ENCODE measurements at regions not wholly inside any gene's neighbourhood (a gene's known extent, or its start where the extent isn't known, plus 50 kb on each side); places are given as distances from the start of the nearest gene placed in this dataset.

DNA sequence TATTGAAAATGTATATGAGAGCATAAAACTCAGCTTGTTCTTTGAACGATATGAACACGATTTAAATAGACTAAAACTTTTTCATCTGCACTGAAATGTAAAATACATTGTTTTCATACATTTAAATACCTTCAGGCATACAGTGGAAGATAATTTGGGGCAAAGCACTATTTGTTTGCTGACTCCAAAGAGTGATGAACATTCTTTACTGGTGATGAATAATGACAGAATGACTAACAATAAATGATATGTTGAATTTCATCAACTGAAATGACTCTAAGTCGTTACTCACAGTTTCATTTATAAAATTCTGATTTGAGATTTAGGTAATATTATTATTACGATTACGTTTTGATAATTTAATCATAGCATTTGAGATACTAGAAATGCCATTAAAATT, 1160.1 kb downstream of the NLGN4X start:
- no peak for ATAC-seq

DNA sequence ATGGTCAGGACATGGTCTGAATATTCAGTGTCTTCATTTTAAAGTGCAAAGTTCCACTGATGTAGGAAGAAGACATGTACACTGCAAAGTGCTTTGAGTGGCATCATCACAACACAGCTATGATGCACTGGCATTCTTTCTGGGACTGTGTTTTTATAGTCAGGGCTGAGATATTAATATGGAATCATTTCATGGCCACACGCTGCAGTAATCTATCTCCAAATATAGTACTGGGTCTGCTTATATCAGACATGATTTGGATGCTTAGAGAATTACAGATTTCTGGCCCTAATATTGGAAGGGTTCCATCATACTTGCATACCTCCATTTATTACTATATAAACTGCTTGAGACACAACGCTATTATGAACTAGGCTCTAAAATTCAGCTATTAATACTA, 1170.9 kb downstream of the NLGN4X start:
- ATAC-seq: no peak

GRCh38 chrX:5054852-5055251, 1173.8 kb downstream of the NLGN4X start:
- no peak for ATAC-seq

- ATAC-seq: no peak
Observed at GRCh38 chrX:5051831-5052491, 1176.7 kb downstream of the NLGN4X start.

DNA sequence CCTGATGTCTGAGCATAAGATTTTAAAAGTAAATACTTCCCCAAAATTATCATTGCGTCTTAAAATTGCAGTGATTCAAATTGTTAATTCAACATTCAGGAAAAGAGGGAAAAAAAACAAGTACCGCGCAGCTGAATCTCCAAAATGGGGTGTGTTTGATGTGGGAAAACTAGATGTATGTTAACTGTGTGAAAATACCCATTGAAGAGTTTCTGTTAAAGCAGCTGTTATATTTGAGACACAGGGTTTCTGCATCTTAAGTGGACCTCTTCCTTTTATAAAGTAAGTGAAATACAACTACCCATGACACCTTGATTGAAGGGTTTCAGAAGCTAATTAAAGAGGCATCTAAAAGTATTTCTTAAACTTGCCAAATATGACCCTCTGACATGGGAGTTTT, 1186.1 kb downstream of the NLGN4X start:
- ATAC-seq: no peak

GRCh38 chrX:5031792-5032191, 1196.9 kb downstream of the NLGN4X start:
- no peak for ATAC-seq

DNA sequence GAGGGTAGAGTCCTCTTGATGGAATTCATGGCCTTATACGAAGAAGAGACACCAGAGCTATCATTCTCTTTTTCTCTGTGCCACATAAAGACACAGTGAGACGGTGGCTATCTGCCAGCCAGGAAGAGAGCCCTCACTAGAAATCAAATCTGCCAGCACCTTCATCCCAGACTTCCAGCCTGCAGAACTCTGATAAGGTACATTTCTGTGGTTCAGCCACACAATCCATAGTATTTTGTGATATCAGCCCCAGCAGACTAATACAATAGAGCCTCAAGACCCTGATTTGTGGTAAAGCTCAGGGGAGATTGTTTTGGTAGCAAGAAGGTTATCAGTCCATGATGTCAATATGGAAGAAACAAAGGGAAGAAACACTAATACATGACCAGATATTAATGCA, 1213.2 kb downstream of the NLGN4X start:
- no peak for ATAC-seq

DNA sequence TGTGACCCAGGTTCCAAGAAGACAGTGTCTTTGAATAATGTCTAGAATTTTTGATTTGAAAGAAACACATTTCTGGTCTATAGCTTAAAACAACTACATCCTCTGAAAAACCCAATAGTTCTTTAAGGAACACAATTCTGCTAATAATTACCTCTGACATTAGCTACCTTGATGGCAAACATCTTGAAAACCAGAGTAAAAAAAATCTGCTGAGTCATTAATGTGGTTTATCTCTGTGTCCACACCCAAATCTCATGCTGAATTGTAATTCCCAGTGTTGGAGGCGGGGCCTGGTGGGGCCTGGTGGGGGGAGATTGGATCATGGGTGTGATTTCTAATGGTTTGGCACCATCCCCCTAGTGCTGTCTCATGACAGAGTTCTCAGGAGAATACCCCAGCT, 1233.8 kb downstream of the NLGN4X start:
- ATAC-seq: no peak

DNA sequence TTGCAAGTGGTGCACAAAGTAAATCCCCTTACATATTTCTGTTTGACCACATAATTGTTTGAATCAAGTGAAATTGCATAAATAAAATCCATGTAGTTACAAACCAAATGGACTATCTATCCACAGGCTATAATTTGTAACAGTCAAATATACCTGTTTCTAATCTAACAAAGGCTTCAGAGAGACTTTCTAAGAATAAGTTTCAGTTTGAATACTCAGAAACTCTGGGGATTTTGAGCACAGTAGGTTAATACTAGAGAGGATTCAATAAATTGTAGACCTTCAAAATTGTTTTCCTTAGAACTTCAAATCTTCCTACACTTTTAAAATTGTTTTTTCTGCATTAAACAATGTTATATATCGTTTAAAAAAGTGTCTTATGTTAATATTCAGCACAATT, 1250.1 kb downstream of the NLGN4X start:
- ATAC-seq: no peak

- no peak for ATAC-seq
Observed at GRCh38 chrX:4971646-4972045, 1257.0 kb downstream of the NLGN4X start.

- no peak for ATAC-seq
Observed at GRCh38 chrX:4964112-4964511, 1250.7 kb upstream of the PRKX start.

DNA sequence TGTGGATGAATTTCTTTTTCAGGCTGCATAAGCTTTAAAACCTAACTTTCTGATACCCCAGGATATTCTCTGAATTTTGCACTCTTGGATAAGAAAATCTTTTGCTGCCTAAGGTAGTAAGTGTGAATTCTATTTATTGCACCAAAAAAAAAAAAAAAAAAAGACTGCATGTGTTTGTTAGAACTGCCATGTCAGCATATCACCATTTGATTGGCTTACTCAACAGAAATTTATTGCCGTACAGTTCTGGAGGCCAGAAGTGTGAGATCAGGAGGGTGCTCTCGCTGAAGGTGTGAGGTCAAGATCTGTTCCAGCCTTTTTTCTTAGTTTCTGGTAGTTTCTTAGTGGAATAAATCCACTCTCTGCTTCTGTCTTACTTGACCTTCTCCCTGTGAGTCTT, 1250.0 kb upstream of the PRKX start:
- no peak for ATAC-seq

DNA sequence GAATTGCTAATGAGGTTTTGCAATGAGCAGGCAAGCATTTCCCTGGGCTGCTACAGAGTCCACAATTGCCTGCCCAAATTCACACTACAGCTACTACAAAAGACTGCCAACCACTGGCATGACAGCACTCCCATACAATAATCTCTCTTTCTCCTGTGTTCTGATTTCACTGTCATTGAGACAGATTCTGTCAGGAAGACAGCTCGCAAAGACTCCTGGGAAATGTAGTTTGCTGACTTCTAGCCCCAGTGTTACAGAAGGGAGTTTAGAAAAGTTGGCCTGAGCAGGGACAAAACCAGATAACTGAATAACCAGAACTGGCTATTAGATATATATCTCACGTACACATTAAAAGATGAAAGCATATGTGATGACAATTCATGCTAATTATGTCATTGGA, 1231.3 kb upstream of the PRKX start:
- no peak for ATAC-seq

GRCh38 chrX:4936315-4936714, 1222.9 kb upstream of the PRKX start:
- ATAC-seq: no peak

DNA sequence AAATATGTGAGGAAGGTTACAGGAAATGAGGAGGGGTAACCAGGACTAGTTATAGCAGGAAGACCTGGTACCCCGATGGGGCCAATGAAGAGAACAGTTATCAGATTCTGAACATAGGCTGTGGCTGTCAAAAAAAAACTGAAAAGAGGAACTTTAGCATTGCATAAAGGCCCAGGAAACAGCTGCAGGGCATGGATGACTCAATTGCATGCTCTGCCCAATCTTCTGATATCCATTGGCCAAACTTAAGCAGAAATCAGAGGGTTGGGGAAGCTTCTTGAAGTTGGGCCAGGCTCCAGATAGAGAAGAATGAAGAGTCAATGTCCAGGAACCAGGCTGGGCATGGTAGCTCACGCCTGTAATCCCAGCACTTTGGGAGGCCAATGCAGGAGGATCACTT, 1222.4 kb upstream of the PRKX start:
- ATAC-seq: no peak

DNA sequence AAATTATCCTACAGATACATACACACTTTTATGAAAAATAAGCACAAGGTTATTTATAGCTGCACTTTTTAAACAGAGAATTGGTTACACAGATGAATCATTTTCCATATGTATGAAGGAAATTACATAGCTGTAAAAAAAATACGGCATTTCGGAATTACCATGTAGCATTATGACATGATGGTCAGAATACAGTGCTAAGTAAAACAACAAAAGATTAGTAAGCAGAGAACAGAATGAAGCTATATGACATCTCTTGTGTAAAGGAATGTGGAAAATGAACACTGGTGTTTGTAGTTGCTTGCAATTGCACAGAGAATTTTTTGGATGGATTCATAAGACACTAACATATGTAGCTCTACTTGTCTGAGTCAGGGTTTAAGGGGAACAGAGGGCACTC, 1222.0 kb upstream of the PRKX start:
- no peak for ATAC-seq

DNA sequence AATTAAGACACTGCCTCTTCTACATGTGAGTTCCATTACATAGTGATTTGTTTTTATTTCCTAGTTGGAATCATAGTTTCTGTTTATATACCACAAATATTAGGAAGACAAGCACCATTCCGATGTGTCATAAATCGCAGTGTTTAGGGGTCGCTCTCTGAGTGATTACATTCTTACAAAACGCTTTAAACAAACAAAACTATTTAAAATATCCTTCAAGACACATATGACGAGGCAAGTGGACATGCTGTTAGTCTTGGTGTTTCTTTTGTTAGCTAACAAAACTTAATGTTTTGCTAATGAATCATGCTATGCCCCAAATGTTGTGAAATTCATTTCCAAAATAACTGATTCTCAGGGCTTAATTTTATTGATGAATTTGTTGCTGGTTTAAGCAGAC, 1219.3 kb upstream of the PRKX start:
- no peak for ATAC-seq

DNA sequence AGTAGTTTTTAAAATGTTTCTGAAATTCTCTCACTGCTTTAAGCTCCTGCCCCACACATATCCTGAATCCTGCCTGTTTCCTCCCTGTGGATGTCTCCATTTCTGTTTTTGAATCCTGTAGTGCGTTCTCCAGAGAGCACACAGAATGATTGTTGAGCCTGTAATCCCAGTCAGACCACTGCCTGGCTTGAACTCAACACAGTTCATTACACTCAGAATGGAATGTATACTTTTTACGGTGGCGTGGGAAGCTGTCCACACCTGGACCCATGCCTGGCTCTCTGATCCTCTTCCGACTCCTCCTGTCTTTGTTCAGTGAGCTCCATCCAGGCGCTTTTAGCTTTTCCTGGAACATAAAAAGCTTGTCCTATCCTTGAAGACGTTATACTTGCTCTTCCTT, 1217.0 kb upstream of the PRKX start:
- ATAC-seq: no peak

- ATAC-seq: no peak
Observed at GRCh38 chrX:4925911-4926310, 1212.5 kb upstream of the PRKX start.

- ATAC-seq: no peak
Observed at GRCh38 chrX:4909348-4909747, 1195.9 kb upstream of the PRKX start.

- ATAC-seq: no peak
Observed at GRCh38 chrX:4905576-4905975, 1192.1 kb upstream of the PRKX start.

DNA sequence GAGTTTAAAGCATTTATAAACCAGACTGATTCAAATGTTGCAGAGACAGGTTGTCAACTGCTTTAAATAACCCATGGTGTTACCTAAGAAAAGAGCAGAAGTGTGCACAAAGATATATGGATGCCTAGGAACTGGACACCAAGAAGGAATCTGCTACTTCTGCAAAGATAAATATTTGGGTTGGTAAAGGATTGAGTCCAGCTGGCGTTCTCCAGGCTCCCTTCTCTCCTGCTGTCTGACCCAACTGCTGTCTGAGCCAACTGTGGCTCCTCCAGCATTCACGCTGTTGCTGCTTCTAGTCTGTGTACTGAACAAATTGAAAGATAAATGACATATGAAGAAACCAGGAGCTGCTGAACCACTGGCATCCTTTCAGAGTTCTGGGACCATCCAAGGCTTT, 1167.8 kb upstream of the PRKX start:
- no peak for ATAC-seq

- no peak for ATAC-seq
Observed at GRCh38 chrX:4878640-4879039, 1165.2 kb upstream of the PRKX start.

DNA sequence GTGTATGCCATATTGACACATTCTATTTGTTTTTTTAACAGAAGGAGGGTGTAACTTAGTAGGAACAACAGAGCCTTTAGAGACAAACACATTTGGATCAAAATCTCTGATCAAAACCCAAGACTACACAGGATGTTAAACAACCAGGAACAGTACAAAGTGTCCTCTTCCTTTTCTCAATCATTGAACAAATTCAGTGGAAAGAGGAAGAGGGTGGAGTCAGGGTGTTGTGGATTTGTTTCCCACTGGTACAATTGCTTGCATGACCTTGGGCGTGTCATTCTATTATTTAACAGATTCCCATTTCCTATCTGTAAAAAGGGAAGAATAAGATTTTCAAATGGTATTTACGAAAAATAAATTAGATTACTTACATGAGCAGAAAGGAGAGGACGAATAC, 1162.8 kb upstream of the PRKX start:
- no peak for ATAC-seq

GRCh38 chrX:4851534-4851933, 1138.1 kb upstream of the PRKX start:
- no peak for ATAC-seq

DNA sequence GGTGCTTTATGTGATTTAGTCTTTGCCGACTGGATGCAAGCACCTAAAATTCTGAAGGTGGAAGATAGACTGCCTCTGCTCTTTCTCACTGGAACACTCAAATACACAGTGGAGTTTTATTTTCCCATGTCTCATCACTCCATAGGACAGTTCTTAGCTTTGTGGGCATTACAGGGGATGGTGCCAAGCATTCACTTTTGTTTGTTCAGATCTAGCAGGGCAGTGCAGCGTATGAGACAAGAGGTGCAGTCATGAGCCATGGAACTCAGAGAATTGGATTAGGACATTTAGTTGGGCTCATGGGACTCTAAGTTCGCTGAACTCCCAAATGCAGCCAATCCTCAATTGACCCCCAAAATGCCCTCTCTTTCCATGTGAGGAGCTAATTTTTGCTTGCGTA, 1136.9 kb upstream of the PRKX start:
- ATAC-seq: no peak
